GM18507 (cell line): ENCODE measurements at regions not wholly inside any gene's neighbourhood (a gene's known extent, or its start where the extent isn't known, plus 50 kb on each side); places are given as distances from the start of the nearest gene placed in this dataset.

Experiments used
- DNase-seq: peaks from one replicate; pipeline ENCODE4 v3.0.0; 2011; ENCODE audit warnings: low read depth; ENCODE audit not compliant: insufficient read length; ENCODE audit errors: extremely low spot score
- FAIRE-seq: peaks from 2 replicates; lab custom pipeline; 2011; peaks lifted over from hg19 to GRCh38; lab: Jason Lieb, UNC

DNA sequence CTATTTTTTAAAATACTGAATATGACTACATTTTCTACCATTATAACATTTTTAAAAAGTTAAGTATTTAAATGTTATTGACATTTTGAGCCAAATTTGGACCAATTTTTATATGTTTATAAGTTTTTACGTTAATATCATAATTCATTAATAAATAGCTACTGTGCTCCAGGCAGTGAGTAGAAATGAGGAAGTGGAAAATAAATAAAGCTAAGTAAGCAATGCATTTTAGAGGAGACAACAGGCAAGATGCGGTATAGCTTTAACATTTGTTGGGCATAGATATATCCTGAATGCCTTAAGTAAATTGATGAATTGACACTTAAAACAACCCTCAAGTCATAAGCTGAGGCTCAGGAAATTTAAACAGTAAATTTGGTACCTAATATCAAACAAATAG, 474.8 kb downstream of the PCDH10 start:
- no peak for FAIRE-seq

DNA sequence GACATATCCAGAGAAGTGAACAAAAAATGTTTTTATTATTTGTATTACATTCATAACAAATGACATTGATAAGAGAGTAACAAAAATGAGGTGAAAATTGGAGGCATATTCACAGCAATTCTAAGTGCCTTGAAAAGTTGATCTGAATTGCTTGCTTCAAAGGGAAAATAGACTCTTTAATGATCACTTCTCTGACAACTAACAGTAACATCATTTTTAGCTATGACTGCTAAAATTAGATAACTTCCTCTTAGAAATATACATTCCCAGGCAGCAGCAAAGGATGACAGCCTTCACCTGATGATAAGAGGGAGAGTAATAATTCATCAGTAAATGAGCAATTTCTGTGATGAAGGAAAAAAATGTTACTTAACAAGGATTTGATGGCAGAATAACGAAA, 472.5 kb downstream of the PCDH10 start:
- no peak for FAIRE-seq

More for the DNA sequence above, 474.8 kb downstream of the PCDH10 start:
- DNase-seq: no peak

DNA sequence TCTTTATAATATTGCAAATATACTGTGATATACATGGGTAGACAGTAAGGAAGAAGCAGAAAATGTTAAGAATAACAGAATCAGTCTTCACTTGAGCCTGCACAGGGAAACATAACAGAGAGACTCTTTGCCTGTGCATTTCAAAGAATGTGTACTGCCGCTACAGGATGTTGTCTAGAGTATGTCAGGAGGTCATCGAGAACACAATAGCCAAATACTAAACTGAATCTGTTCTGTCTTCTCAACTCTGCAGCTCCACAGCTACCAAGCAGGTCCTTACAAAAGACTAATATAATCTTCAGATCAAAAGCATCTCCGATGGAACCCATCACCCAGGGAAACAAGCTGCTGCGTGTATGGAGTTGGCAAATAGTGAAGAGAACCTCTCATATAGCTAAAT, 471.5 kb downstream of the PCDH10 start:
- DNase-seq (no peak), FAIRE-seq (no peak)

More for the DNA sequence above, 472.5 kb downstream of the PCDH10 start:
- DNase-seq: no peak

DNA sequence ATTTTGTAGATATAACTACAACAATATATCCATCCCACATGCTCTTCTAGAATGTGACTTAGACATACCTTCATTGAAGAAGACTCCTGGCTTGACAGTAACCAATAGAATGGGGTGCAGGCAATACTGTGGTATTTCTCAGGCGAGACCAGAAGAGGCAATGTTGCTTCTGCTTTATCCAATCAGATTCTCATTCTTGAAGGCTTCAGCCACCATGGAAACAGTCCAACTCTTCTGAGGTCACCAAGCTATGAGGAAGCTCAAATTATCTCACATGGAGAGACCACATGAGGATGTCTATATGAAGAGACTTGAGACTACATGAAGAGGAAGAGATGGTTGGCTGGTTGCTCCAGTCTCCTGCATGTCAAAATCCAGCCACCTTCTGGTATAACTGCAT, 469.9 kb downstream of the PCDH10 start:
- FAIRE-seq: no peak
- DNase-seq: no peak

DNA sequence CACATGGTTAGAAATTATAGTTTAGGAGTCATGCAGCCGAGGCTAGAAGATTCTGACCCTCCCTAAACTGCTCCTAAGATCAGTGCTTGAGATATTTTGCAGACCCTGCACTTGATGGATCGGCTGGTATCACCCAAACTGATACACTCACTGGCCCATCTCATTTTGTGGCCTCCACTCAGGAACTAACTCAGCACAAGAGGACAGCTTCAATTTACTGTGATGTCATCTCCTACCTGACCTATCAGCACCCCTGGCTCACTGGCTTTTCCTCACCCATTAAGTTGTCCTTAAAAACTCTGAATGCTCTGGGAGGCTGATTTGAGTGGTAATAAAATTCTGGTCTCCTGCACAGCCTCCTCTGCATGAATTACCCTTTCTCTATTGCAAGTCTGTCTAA, 450.9 kb downstream of the PCDH10 start:
- DNase-seq (no peak), FAIRE-seq (no peak)

GRCh38 chr4:133598779-133599178, 449.7 kb downstream of the PCDH10 start:
- no peak for FAIRE-seq
- DNase-seq: no peak

GRCh38 chr4:133597251-133597650, 448.2 kb downstream of the PCDH10 start:
- DNase-seq (no peak), FAIRE-seq (no peak)

DNA sequence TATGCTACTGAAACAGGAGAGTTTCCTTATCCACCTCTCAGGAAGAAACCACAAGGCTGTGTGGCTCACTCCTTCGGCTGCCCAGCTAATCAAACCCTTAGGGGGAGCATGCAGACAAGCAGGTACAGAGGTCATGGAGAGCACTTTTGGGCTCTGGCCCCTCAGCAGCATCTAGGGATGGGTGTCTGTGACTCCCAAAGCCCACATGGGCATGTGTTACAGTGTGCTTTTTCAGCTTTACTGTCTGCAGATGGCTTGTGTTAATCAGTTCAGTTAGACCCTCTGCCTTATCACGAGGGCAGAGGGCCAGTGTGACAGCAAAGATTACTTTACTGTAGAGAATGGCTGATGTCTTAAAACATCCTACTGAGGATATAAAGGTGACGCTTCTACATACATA, 447.4 kb downstream of the PCDH10 start:
- DNase-seq (no peak), FAIRE-seq (no peak)

GRCh38 chr4:133594390-133595207, 445.5 kb downstream of the PCDH10 start:
- no peak for FAIRE-seq
- DNase-seq: no peak

DNA sequence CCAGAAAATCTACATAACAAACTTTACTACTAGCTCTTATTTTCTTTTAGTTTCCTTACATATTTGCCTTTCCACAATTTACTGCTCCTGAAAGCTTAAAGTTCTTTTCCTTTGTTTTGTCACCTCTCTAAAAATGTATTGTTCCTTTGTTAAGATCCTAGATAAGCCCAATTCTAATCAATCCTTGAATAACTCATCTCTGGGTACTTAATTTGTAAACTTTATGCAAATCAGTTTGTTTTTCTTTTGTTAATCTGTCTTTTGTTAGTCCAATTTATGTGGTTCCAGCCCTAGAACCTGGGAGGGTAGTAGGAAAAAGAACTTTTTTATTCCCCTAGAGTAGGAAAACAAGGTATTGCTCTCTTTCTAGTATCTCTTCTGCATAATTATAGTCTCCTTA, 444.7 kb downstream of the PCDH10 start:
- no peak for DNase-seq
- FAIRE-seq: no peak

- DNase-seq (no peak), FAIRE-seq (no peak)
These were observed 443.5 kb downstream of the PCDH10 start for GRCh38 chr4:133592591-133592990.

DNA sequence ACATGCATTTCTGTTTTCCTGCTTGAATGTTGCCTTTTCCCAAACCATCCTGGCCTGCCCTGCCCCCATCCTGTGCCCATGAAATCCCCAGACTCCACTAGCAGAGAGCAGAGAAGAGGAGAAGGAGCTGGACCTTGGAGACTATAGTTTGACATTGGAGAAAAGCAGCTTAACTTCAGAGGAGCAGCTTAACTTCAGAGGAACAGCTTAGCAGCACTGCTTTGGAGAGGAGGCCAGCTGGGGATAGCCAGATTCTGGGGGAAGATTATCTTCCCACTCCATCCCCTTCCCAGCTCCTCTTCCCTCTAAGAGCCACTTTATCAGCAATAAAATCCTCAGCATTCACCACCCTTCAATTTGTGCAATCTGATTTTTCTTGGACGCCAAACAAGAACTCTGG, 443.0 kb downstream of the PCDH10 start:
- no peak for DNase-seq
- FAIRE-seq: no peak

- DNase-seq (no peak), FAIRE-seq (no peak)
These were observed 439.2 kb downstream of the PCDH10 start for GRCh38 chr4:133588306-133588705.

DNA sequence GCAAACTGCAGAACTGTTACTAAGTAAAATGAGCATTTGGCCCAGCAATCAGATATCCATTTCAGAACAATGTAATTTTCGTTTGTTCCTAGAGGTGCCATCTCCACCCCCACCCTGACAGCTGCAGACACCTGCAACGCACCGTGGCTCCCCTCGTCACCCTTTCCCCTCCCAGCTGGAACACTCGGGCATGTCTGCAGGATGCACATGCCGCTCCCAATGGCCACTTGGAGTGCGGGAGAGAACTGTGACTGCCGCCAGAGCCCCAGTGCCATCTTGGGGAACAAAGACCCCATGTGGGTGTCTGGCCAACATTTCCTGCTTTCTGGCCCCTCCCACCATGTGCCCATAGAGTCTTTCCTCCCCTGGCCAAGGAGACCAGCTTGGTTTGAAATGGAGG, 436.2 kb downstream of the PCDH10 start:
- no peak for DNase-seq
- FAIRE-seq: no peak

GRCh38 chr4:133584714-133585113, 435.6 kb downstream of the PCDH10 start:
- DNase-seq (no peak), FAIRE-seq (no peak)

DNA sequence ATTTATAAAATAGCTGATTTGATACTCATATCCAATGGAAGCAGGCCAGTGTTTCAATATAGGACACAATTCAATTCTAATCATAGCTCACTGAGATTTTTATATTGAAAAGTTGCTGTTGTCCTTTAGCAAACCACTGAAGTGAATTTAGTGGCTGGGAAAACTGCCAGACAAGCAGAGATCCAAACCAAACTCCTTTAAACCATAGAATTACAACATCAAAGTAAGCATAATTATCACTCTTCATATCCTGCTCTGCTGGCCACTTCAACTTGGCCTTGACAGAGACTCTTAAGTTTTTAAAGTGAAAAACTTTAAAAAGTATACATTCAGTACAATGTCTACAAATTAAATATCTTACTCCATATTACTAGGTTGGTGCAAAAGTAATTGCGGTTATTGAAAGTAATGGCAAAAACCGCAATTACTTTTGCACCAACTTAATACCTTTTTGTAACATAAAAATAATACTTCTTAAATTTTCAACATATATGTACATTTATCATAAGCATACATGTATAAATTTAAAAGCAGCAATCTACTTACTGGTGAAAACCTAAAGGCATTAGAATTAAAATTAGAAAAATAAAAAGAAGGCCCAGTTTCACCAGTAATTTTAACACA, 433.0 kb downstream of the PCDH10 start:
- no peak for FAIRE-seq
- DNase-seq: no peak

DNA sequence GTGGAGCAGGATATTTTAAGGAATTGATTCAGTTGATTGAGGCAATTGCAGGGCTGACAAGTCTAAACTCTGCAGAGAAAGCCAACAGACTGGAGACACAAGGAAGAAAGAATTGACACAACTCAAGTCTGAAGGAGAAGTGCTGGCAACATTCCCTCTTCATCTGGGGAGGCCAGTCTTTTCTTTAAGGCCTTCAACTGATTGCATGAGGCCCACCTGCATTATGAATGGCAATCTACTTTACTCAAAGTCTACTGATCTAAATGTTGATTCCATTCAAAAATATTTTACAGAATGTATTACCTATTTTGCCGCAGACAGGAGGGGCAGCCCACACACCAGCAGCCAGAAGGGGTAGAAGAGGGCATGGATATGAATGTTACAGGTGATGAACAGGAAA, 425.2 kb downstream of the PCDH10 start:
- DNase-seq (no peak), FAIRE-seq (no peak)

DNA sequence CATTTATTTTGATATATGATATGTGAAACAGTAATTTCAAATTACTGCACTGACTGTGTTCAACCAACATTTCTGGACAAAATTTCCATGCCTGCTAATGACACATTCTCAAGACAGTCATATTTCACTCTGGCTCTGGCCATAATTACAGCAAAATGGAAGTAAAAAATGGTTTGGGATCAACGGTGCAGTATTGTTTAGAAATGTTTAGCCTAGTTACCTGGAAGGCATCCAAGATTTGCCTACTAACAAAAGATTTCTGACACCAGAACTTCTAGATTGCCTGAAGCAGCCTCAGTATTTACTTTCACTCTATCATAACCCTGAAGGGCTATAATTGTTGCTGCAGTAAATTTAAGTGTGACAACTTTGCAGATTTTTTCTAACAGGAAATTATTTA, 416.3 kb downstream of the PCDH10 start:
- FAIRE-seq: no peak

DNA sequence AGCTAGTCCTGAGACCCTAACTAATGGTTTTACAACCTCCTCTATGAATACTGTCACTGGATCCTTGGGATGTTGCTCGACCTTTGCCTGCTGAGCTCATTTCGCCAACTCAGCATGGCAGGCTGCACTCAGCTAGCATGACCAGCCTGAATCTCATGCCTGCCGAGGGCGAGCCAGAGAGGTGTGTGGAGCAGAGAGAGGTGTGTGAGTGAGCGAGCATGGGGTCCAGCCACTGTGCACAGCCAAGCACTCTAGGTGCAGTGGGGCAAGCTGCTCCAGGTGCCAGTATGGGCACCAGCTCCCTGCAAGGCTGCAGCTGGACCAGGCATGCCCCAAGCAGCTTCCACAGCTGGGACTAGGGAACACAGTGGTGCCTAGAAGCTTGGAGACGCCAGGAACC, 410.9 kb downstream of the PCDH10 start:
- DNase-seq (no peak), FAIRE-seq (no peak)

More for the DNA sequence above, 416.3 kb downstream of the PCDH10 start:
- DNase-seq: no peak

DNA sequence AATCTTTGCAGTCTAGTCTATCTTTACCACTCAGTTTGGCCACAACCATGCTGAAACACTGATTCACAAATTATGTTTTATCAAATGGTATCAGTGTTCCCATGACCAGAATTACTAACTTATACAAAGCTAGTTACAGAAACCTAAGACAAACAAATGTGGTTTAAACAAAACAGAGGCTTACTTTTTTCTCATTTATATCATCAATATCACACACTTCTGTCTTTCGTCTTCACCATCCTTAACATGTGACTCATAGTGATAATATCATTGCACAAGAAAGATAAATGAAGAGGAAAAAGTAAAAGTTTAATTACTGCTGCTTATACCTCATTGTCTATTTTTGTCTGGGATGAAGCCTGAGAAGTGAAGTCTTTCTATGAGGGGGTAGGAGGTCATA, 406.6 kb downstream of the PCDH10 start:
- no peak for DNase-seq
- no peak for FAIRE-seq

- DNase-seq (no peak), FAIRE-seq (no peak)
These were observed 401.3 kb downstream of the PCDH10 start for GRCh38 chr4:133550436-133550835.
